ENCODE measurements at regions not wholly inside any gene's neighbourhood (a gene's known extent, or its start where the extent isn't known, plus 50 kb on each side); places are given as distances from the start of the nearest gene placed in this dataset.
"Not testable (repeated sequence)": the region's sequence is repeated elsewhere in the genome, so short reads cannot be mapped to it uniquely, and the experiment has no call there.

DNA sequence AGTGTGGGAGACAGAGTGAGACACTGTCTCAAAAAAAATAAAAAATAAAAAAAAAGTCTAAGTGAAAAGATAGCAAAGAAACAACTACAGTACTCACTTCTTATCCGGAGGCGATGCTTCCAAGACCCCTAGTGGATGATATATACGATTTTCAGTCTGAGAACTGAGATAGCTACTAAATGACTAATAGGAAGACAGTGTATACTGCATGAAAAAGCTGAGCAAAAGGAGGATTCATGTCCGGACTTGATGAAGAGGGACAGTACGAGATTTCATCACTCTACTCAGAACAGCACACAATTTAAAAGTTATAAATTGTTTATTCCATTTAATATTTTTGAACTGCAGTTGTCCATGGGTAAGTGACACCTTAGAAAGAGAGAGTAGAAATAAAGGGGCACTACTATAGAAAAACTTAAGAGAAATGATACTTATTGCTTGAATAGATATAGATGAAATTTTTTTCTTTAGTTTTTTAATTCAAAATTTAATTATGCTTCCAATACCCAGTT, 190.7 kb downstream of the POTEB3 start:
- not testable (repeated sequence) for H3K4me1 ChIP-seq (ENCODE audit: insufficient read depth, low read length); H3K36me3 ChIP-seq (ENCODE audit: insufficient read depth, low read length); DNase-seq (ENCODE audit: low read depth); H3K27me3 Mint-ChIP-seq (ENCODE audit: low read depth, unreplicated experiment); H2AFZ ChIP-seq (ENCODE audit: low read depth, low read length); H3K4me2 ChIP-seq (ENCODE audit: low read length); H3K36me3 Mint-ChIP-seq (ENCODE audit: low read depth, unreplicated experiment); H3K27me3 ChIP-seq (ENCODE audit: insufficient read depth, low read length); H3K27ac Mint-ChIP-seq (ENCODE audit: unreplicated experiment); H3K4me3 ChIP-seq (ENCODE audit: insufficient read depth, low read depth, low read length); H3K9me3 Mint-ChIP-seq (ENCODE audit: unreplicated experiment); H3K9ac ChIP-seq (ENCODE audit: low read length); H3K9me3 ChIP-seq (ENCODE audit: insufficient read depth, low read depth, low read length); H3K4me3 Mint-ChIP-seq (ENCODE audit: unreplicated experiment); H3K4me1 Mint-ChIP-seq (ENCODE audit: low read depth, unreplicated experiment); H4K20me1 ChIP-seq (ENCODE audit: insufficient read depth, low read length); H3K27ac ChIP-seq (ENCODE audit: low read depth, low read length); FAIRE-seq; H3K79me2 ChIP-seq (ENCODE audit: insufficient read depth, low read length)
